Right lobe of liver (tissue), 6 donors: ENCODE measurements at regions not wholly inside any gene's neighbourhood (a gene's known extent, or its start where the extent isn't known, plus 50 kb on each side); places are given as distances from the start of the nearest gene placed in this dataset.

Experiments used
- ATAC-seq, 4 donors: fragments of 200-7000 bp; cut with Tn5 transposase; one replicate each; pipeline ENCODE4 v1.9.1; 2020; ENCODE audit warnings: mild to moderate bottlenecking in 4 of 4, moderate library complexity in 4 of 4
- DNase-seq, 3 donors: peaks; one replicate each; pipeline ENCODE4 v3.0.0-alpha.2; 2020
- H3K27ac ChIP-seq, 3 donors: fragments of 200-600 bp; one replicate each; pipeline ENCODE4 v1.8.0; 2022
- H3K27me3 ChIP-seq, 2 donors: fragments of 200-600 bp; one replicate each; pipeline ENCODE4 v1.8.0; 2022
- H3K36me3 ChIP-seq, 4 donors: fragments of 200-600 bp; sonication (generic) in 1 of 4; one replicate each; pipeline versions ENCODE4 v1.5.1 to v1.8.0; 2017 to 2022; ENCODE audit warnings: control low read depth in 1 of 4
- H3K4me1 ChIP-seq, 4 donors: fragments of 200-600 bp; sonication (generic) in 1 of 4; one replicate each; pipeline versions ENCODE4 v1.5.1 to v1.8.0; 2017 to 2022; ENCODE audit warnings: control low read depth in 1 of 4
- H3K4me3 ChIP-seq, 3 donors: fragments of 200-600 bp; one replicate each; pipeline ENCODE4 v1.8.0; 2022
- H3K9me3 ChIP-seq, 4 donors: fragments of 200-600 bp; sonication (generic) in 1 of 4; one replicate each; pipeline versions ENCODE4 v1.5.1 to v1.8.0; 2017 to 2022; ENCODE audit warnings: control low read depth in 1 of 4
- CTCF ChIP-seq, 4 donors: fragments of 200-600 bp in 3 of 4; fragments of 450-650 bp in 1 of 4; IDR thresholded peaks; one replicate each; pipeline versions ENCODE4 v1.5.1 to v1.8.0; 2016 to 2022; ENCODE audit warnings: antibody characterized with exemption in 4 of 4, mild to moderate bottlenecking in 2 of 4
- POLR2A ChIP-seq: fragments of 450-650 bp; IDR thresholded peaks from one replicate; pipeline ENCODE4 v1.6.1; 2017; ENCODE audit warnings: antibody characterized with exemption, mild to moderate bottlenecking
- WGBS: methylation state at CpG from one replicate; pipeline ENCODE4 v1.1.6; 2018; ENCODE audit warnings: low coverage, low lambda C conversion rate; ENCODE audit not compliant: insufficient coverage; ENCODE audit errors: missing lambda C conversion rate; 5-methylcytosine and 5-hydroxymethylcytosine counted together
- intact Hi-C, 2 donors: fragments of 100-400 bp; cut with DNase I; formaldehyde crosslinking; loops; one replicate each; pipeline versions ENCODE4 v1.11.2 to v1.14.1; 2022
- donor health status: DM: no; HTN: yes; CAD: no.
- donor health status: DM: no; HTN: no; CAD: no.
- donor health status: DM: no; HTN: no; CAD: no.
- donor health status: DM: no; HTN: yes; CAD: no.
- donor health status: DM: no; HTN: yes; CAD: no.

GRCh38 chr6:138577151-138577915 lies 78.0 kb upstream of the NHSL1 start:
- no peaks in the 10 kb centered on the region for H3K36me3 ChIP-seq
- peak; percentile 27 to 60 (median 42) for ATAC-seq
- intact Hi-C loops: no loop called here
- peaks cover 0 to 22% (median 0%) of the 10 kb centered on the region in 4 donors for H3K4me1 ChIP-seq
- TF ChIP-seq CTCF (IDR thresholded peaks at IDR 0.05) (no peak), POLR2A (no peak)
- 47% methylated on average over 8 of the region's 9 CpGs for WGBS
- no peaks in the 10 kb centered on the region for H3K9me3 ChIP-seq
- DNase-seq: no peak
- H3K4me3 ChIP-seq: no peak overlapping the region
- no peaks in the 10 kb centered on the region for H3K27me3 ChIP-seq
- no peak overlapping the region for H3K27ac ChIP-seq

GRCh38 chr6:138580040-138580439 lies 80.7 kb upstream of the NHSL1 start:
- H3K9me3 ChIP-seq: no peaks in the 10 kb centered on the region
- intact Hi-C loops: loop anchor here in 1 of 2 donors (10.0 kb wide), 1 partner anchor 185 kb away; no protein-coding TSS in a partner anchor
- no peak for TF ChIP-seq POLR2A
- TF ChIP-seq CTCF (IDR thresholded peaks at IDR 0.05): no peak
- H3K27me3 ChIP-seq: no peaks in the 10 kb centered on the region
- H3K36me3 ChIP-seq: no peaks in the 10 kb centered on the region
- H3K4me1 ChIP-seq: peaks cover 0 to 18% (median 0%) of the 10 kb centered on the region in 4 donors
- no peak overlapping the region for H3K27ac ChIP-seq
- WGBS: 70% methylated on average over 4 of the region's 4 CpGs
- no peak overlapping the region for H3K4me3 ChIP-seq
- no peak for DNase-seq
- peak; percentile 68 to 83 (median 78) for ATAC-seq

GRCh38 chr6:138580801-138581200 lies 81.5 kb upstream of the NHSL1 start:
- ATAC-seq (no peak), DNase-seq (no peak)
- Histone ChIP-seq H3K27ac (no peak overlapping the region), H3K27me3 (no peaks in the 10 kb centered on the region), H3K4me3 (no peak overlapping the region), H3K36me3 (no peaks in the 10 kb centered on the region), H3K9me3 (no peaks in the 10 kb centered on the region), H3K4me1 (peaks cover 0 to 18% (median 0%) of the 10 kb centered on the region in 4 donors)
- WGBS: 91% methylated on average over 6 of the region's 6 CpGs
- no peak for TF ChIP-seq CTCF (IDR thresholded peaks at IDR 0.05)
- TF ChIP-seq POLR2A: no peak
- intact Hi-C loops: loop anchor here in 1 of 2 donors (10.0 kb wide), 1 partner anchor 184 kb away; no protein-coding TSS in a partner anchor

- WGBS: 84% methylated on average over 3 of the region's 4 CpGs
- no peak for ATAC-seq
These were observed 83.3 kb upstream of the NHSL1 start for GRCh38 chr6:138582573-138582972.

More at GRCh38 chr6:138582573-138582972, 83.3 kb upstream of the NHSL1 start:
- DNase-seq: no peak
- Histone ChIP-seq H3K27me3 (no peaks in the 10 kb centered on the region), H3K4me1 (peaks cover 0 to 11% (median 0%) of the 10 kb centered on the region in 4 donors), H3K9me3 (no peaks in the 10 kb centered on the region), H3K4me3 (no peak overlapping the region), H3K36me3 (no peaks in the 10 kb centered on the region), H3K27ac (no peak overlapping the region)
- no peak for TF ChIP-seq POLR2A
- no peak for TF ChIP-seq CTCF (IDR thresholded peaks at IDR 0.05)
- intact Hi-C loops: loop anchor here in 1 of 2 donors (10.0 kb wide), 1 partner anchor 182 kb away; no protein-coding TSS in a partner anchor
